ENCODE measurements at regions not wholly inside any gene's neighbourhood (a gene's known extent, or its start where the extent isn't known, plus 50 kb on each side); places are given as distances from the start of the nearest gene placed in this dataset.

DNA sequence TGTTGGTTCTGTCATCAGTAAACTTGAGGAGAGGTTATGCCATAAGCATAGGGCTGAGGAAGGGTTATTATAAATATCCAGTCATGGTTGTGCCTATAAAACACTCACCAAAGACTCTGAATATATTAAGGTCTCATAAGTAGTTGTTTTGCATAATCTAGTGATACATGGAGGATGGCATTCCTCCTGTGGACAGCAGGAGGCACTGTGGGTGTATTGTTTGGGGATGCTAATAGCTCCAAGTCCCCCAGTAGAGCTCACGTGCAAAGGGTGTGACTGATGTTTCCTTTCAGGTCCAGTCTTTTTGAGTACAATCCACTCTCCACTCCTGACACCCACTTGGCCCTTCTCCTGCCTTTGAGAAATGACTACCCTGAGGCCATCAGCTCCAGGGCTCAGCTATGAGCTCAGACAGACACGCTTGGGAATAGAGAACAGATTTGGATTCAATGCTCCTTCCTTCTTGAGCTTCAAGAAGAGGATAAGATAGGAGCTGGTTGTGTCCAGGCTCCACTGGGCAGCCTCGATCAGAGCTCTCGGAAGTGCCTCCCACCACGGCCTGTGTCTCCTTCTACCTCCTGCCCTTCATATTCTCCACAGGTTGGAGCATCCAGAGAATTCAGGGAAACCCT lies 85.2 kb upstream of the IGLL5 start:
- TF ChIP-seq, protein P1, sequence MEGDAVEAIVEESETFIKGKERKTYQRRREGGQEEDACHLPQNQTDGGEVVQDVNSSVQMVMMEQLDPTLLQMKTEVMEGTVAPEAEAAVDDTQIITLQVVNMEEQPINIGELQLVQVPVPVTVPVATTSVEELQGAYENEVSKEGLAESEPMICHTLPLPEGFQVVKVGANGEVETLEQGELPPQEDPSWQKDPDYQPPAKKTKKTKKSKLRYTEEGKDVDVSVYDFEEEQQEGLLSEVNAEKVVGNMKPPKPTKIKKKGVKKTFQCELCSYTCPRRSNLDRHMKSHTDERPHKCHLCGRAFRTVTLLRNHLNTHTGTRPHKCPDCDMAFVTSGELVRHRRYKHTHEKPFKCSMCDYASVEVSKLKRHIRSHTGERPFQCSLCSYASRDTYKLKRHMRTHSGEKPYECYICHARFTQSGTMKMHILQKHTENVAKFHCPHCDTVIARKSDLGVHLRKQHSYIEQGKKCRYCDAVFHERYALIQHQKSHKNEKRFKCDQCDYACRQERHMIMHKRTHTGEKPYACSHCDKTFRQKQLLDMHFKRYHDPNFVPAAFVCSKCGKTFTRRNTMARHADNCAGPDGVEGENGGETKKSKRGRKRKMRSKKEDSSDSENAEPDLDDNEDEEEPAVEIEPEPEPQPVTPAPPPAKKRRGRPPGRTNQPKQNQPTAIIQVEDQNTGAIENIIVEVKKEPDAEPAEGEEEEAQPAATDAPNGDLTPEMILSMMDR (IDR thresholded peaks at IDR 0.05; ENCODE audit: low read length): peak; percentile 71
- TF ChIP-seq EZH2 (IDR thresholded peaks at IDR 0.05; ENCODE audit: borderline replicate concordance, low read length): no peak

All from OCI-LY1 (cell line).